Stimulated activated CD8-positive, alpha-beta memory T cell treated with anti-CD3 and anti-CD28 coated beads, Interleukin-7, amount 100 ng/mL, for 24 hours (primary cell): ENCODE measurements at regions not wholly inside any gene's neighbourhood (a gene's known extent, or its start where the extent isn't known, plus 50 kb on each side); places are given as distances from the start of the nearest gene placed in this dataset.

ENCODE experiments used
- DNase-seq: peaks from one replicate; pipeline ENCODE4 v3.0.0-alpha.2; 2020; ENCODE audit warnings: low read depth

DNA sequence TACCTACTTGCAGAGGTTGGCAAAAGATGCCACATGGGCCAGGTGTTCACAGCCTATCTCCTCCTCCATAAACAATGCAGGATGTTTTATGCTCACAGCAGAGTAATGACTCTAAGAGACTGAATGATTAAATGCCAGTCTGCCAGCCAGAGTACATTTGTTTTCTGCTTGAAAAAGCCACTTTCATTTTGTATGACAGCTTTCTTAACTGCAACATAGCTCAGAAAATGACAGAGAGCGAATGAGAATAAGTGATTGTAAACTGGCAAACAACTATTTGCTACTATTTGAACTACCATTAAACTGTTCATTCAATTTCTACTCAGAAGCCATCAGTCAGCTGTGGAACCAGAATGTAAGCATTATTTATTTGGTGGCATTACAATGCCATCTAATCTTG, 50.6 kb upstream of the DCC start:
- no peak for DNase-seq
